GM23338 (cell line): ENCODE measurements at regions not wholly inside any gene's neighbourhood (a gene's known extent, or its start where the extent isn't known, plus 50 kb on each side); places are given as distances from the start of the nearest gene placed in this dataset.

Experiments used
- ATAC-seq: fragments of 200-7000 bp; cut with Tn5 transposase; 3 replicates; pipeline ENCODE4 v1.9.1; 2020
- DNase-seq: peaks from one replicate; pipeline ENCODE4 v3.0.0-alpha.2; 2015; ENCODE audit warnings: low spot score
- H2AFZ ChIP-seq: fragments of 200-600 bp; sonication (generic); 2 replicates; pipeline ENCODE4 v1.8.0; 2016; ENCODE audit warnings: antibody characterized with exemption, mild to moderate bottlenecking, moderate library complexity
- H3F3A ChIP-seq: fragments of 200-600 bp; sonication (generic); replicated peaks from 2 replicates; pipeline ENCODE4 v1.8.0; 2017; ENCODE audit warnings: antibody characterized with exemption, mixed run types, low read depth
- H3K27ac ChIP-seq: fragments of 200-600 bp; sonication (generic); 2 replicates; pipeline ENCODE4 v1.6.1; 2016; ENCODE audit warnings: low read depth
- H3K27me3 ChIP-seq: fragments of 200-600 bp; sonication (generic); 2 replicates; pipeline ENCODE4 v1.8.0; 2016; ENCODE audit warnings: mild to moderate bottlenecking, mixed run types, moderate library complexity; ENCODE audit not compliant: insufficient read depth
- H3K36me3 ChIP-seq: fragments of 200-600 bp; sonication (generic); 2 replicates; pipeline ENCODE4 v1.8.0; 2016; ENCODE audit warnings: mild to moderate bottlenecking; ENCODE audit not compliant: insufficient read depth
- H3K4me1 ChIP-seq: fragments of 200-600 bp; sonication (generic); 2 replicates; pipeline ENCODE4 v1.8.0; 2016; ENCODE audit warnings: mild to moderate bottlenecking, moderate library complexity; ENCODE audit not compliant: insufficient read depth
- H3K4me2 ChIP-seq: fragments of 200-600 bp; sonication (generic); 2 replicates; pipeline ENCODE4 v1.7.1; 2017; ENCODE audit warnings: mixed run types
- H3K4me3 ChIP-seq: fragments of 200-600 bp; sonication (generic); 2 replicates; pipeline ENCODE4 v1.6.1; 2016; ENCODE audit warnings: mixed run types
- H3K79me2 ChIP-seq: fragments of 200-600 bp; sonication (generic); replicated peaks from 2 replicates; pipeline ENCODE4 v1.8.0; 2017; ENCODE audit warnings: mild to moderate bottlenecking; ENCODE audit not compliant: insufficient read depth
- H3K9me2 ChIP-seq: fragments of 200-600 bp; sonication (generic); 2 replicates; pipeline ENCODE4 v1.8.0; 2017; ENCODE audit not compliant: insufficient read depth
- H4K20me1 ChIP-seq: fragments of 200-600 bp; sonication (generic); replicated peaks from 2 replicates; pipeline ENCODE4 v1.8.0; 2017; ENCODE audit warnings: mild to moderate bottlenecking; ENCODE audit not compliant: insufficient read depth
- H3K27ac Mint-ChIP-seq: 2 replicates; pipeline ENCODE4 v1.8.0; 2020; ENCODE audit warnings: inconsistent platforms, mild to moderate bottlenecking, moderate library complexity, mixed read lengths
- H3K27me3 Mint-ChIP-seq: 3 replicates; pipeline ENCODE4 v1.8.0; 2022; ENCODE audit warnings: low read depth, mild to moderate bottlenecking, moderate library complexity, mixed read lengths, inconsistent platforms; ENCODE audit not compliant: insufficient read depth, poor library complexity
- H3K36me3 Mint-ChIP-seq: 3 replicates; pipeline ENCODE4 v1.8.0; 2021; ENCODE audit warnings: low read depth, mild to moderate bottlenecking, inconsistent platforms, moderate library complexity, mixed read lengths
- H3K4me1 Mint-ChIP-seq: 3 replicates; pipeline ENCODE4 v1.8.0; 2020; ENCODE audit warnings: mild to moderate bottlenecking, inconsistent platforms, mixed read lengths
- H3K4me3 Mint-ChIP-seq: 3 replicates; pipeline ENCODE4 v1.8.0; 2021; ENCODE audit warnings: moderate library complexity, mild to moderate bottlenecking, inconsistent platforms, mixed read lengths
- H3K9me3 Mint-ChIP-seq: 3 replicates; pipeline ENCODE4 v1.8.0; 2020; ENCODE audit warnings: moderate library complexity, mild to moderate bottlenecking, inconsistent platforms, mixed read lengths
- CREB1 ChIP-seq: fragments of 250-450 bp; sonication (Bioruptor Pico); IDR thresholded peaks from 2 replicates; pipeline ENCODE4 v1.5.0; 2020; ENCODE audit warnings: low read depth, mild to moderate bottlenecking, moderate library complexity
- EZH2 ChIP-seq: fragments of 200-600 bp; sonication (generic); IDR thresholded peaks from one replicate; pipeline ENCODE4 v1.8.0; 2017; ENCODE audit warnings: antibody characterized with exemption, mild to moderate bottlenecking, low read depth; ENCODE audit not compliant: unreplicated experiment
- EZH2phosphoT487 ChIP-seq: fragments of 200-600 bp; sonication (generic); IDR thresholded peaks from one replicate; pipeline ENCODE4 v1.8.1; 2018; ENCODE audit warnings: antibody characterized with exemption; ENCODE audit not compliant: unreplicated experiment
- JUNB ChIP-seq: IDR thresholded peaks from one replicate; pipeline ENCODE4 v1.6.1; 2016; ENCODE audit warnings: antibody characterized with exemption; ENCODE audit not compliant: unreplicated experiment
- NANOG ChIP-seq: IDR thresholded peaks from 2 replicates; pipeline ENCODE4 v1.6.1; 2016; ENCODE audit warnings: antibody characterized with exemption, borderline replicate concordance
- POLR2AphosphoS5 ChIP-seq: IDR thresholded peaks from 2 replicates; pipeline ENCODE4 v1.6.1; 2016; ENCODE audit warnings: antibody characterized with exemption, low read depth
- STAT1 ChIP-seq: IDR thresholded peaks from one replicate; pipeline ENCODE4 v1.6.1; 2016; ENCODE audit warnings: antibody characterized with exemption; ENCODE audit not compliant: unreplicated experiment
- ZNF114 ChIP-seq: fragments of 250-450 bp; sonication (Bioruptor Pico); IDR thresholded peaks from 2 replicates; pipeline ENCODE4 v1.5.0; 2020; ENCODE audit warnings: mild to moderate bottlenecking, moderate library complexity
- ZNF331 ChIP-seq: fragments of 250-450 bp; sonication (Bioruptor Pico); IDR thresholded peaks from 2 replicates; pipeline ENCODE4 v1.5.0; 2020; ENCODE audit warnings: low read depth, mild to moderate bottlenecking, moderate library complexity
- TF ChIP-seq, protein P1 (sequence below): fragments of 250-450 bp; sonication (Bioruptor Pico); IDR thresholded peaks from 2 replicates; pipeline ENCODE4 v1.5.0; 2020; ENCODE audit warnings: mild to moderate bottlenecking, moderate library complexity
- TF ChIP-seq, protein P2 (sequence below): IDR thresholded peaks from one replicate; pipeline ENCODE4 v1.6.1; 2018; ENCODE audit warnings: antibody characterized with exemption; ENCODE audit not compliant: unreplicated experiment
- TF ChIP-seq, protein P3 (sequence below): IDR thresholded peaks from 2 replicates; pipeline ENCODE4 v1.6.1; 2016; ENCODE audit warnings: antibody characterized with exemption

DNA sequence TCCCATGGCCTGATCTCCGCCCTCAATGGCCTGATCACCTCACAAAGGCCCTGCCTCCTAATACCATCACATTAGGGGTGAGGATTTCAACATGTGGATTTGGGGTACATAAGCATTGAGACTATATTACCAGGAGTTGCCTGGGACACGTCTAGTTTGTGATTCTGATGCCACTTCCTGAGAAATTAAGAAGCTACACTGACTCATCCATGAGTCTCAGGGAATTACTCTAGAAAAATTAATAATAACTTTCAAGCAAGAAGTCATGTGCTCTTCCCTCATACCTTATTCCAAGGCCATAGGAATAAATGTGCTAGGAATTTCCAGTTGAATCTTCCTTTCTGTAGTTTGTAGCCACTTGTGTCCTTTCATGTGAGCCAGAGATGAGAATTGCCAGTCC, 519.3 kb upstream of the MKI67 start:
- H3K4me3 Mint-ChIP-seq: no peak overlapping the region
- Histone ChIP-seq H3K4me2 (no peak overlapping the region), H3K27me3 (no peaks in the 10 kb centered on the region), H3K4me3 (no peak overlapping the region), H3K27ac (no peak overlapping the region), H3K79me2 (no peaks in the 10 kb centered on the region), H3K36me3 (no peaks in the 10 kb centered on the region), H2AFZ (peak overlapping the region; percentile 32; the same call in 1 of the 2 replicates), H4K20me1 (no peaks in the 10 kb centered on the region), H3F3A (no peaks in the 10 kb centered on the region), H3K4me1 (no peaks in the 10 kb centered on the region), H3K9me2 (no peaks in the 10 kb centered on the region; the same call in none of the 2 replicates)
- H3K27ac Mint-ChIP-seq: no peak overlapping the region
- TF ChIP-seq ZNF114: no peak
- TF ChIP-seq STAT1: no peak
- TF ChIP-seq EZH2phosphoT487: no peak
- H3K4me1 Mint-ChIP-seq: no peaks in the 10 kb centered on the region
- ATAC-seq (no peak), DNase-seq (no peak)
- no peaks in the 10 kb centered on the region for H3K36me3 Mint-ChIP-seq
- H3K27me3 Mint-ChIP-seq: no peaks in the 10 kb centered on the region
- no peaks in the 10 kb centered on the region; the same call in 2 of the 3 replicates for H3K9me3 Mint-ChIP-seq

DNA sequence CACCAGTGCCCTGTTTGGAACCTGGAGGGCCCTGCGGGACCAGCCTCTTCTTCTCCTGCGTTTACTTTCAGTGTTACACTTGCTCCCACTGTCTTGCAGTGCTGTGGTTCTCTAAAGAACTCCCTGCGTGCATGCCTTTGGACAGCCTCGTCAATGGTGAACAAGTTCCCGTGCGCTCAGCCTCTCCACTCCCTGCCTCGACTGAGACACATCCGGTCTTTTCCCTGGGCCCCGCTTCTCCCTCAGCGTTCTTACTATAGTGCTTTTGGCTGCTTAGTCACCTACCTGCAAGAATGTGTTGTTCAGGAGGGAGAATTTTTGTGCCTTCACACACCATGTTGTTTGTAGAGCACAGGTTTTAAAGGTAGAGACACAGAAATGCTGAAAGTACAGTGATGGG, 520.7 kb upstream of the MKI67 start:
- Histone ChIP-seq H2AFZ (peak overlapping the region; percentile 47; the same call in 1 of the 2 replicates), H3F3A (no peaks in the 10 kb centered on the region), H3K4me1 (no peaks in the 10 kb centered on the region), H3K9me2 (no peaks in the 10 kb centered on the region; the same call in none of the 2 replicates), H3K27ac (no peak overlapping the region), H3K4me2 (no peak overlapping the region), H3K4me3 (no peak overlapping the region), H3K36me3 (no peaks in the 10 kb centered on the region), H3K27me3 (no peaks in the 10 kb centered on the region), H4K20me1 (no peaks in the 10 kb centered on the region), H3K79me2 (no peaks in the 10 kb centered on the region)
- no peaks in the 10 kb centered on the region for H3K36me3 Mint-ChIP-seq
- no peaks in the 10 kb centered on the region; the same call in 2 of the 3 replicates for H3K9me3 Mint-ChIP-seq
- H3K4me3 Mint-ChIP-seq: no peak overlapping the region
- no peaks in the 10 kb centered on the region for H3K4me1 Mint-ChIP-seq
- H3K27ac Mint-ChIP-seq: no peak overlapping the region
- ATAC-seq (no peak), DNase-seq (no peak)
- no peaks in the 10 kb centered on the region for H3K27me3 Mint-ChIP-seq
- TF ChIP-seq NANOG: no peak
- TF ChIP-seq ZNF331: no peak
- TF ChIP-seq JUNB: no peak
- TF ChIP-seq, protein P1, sequence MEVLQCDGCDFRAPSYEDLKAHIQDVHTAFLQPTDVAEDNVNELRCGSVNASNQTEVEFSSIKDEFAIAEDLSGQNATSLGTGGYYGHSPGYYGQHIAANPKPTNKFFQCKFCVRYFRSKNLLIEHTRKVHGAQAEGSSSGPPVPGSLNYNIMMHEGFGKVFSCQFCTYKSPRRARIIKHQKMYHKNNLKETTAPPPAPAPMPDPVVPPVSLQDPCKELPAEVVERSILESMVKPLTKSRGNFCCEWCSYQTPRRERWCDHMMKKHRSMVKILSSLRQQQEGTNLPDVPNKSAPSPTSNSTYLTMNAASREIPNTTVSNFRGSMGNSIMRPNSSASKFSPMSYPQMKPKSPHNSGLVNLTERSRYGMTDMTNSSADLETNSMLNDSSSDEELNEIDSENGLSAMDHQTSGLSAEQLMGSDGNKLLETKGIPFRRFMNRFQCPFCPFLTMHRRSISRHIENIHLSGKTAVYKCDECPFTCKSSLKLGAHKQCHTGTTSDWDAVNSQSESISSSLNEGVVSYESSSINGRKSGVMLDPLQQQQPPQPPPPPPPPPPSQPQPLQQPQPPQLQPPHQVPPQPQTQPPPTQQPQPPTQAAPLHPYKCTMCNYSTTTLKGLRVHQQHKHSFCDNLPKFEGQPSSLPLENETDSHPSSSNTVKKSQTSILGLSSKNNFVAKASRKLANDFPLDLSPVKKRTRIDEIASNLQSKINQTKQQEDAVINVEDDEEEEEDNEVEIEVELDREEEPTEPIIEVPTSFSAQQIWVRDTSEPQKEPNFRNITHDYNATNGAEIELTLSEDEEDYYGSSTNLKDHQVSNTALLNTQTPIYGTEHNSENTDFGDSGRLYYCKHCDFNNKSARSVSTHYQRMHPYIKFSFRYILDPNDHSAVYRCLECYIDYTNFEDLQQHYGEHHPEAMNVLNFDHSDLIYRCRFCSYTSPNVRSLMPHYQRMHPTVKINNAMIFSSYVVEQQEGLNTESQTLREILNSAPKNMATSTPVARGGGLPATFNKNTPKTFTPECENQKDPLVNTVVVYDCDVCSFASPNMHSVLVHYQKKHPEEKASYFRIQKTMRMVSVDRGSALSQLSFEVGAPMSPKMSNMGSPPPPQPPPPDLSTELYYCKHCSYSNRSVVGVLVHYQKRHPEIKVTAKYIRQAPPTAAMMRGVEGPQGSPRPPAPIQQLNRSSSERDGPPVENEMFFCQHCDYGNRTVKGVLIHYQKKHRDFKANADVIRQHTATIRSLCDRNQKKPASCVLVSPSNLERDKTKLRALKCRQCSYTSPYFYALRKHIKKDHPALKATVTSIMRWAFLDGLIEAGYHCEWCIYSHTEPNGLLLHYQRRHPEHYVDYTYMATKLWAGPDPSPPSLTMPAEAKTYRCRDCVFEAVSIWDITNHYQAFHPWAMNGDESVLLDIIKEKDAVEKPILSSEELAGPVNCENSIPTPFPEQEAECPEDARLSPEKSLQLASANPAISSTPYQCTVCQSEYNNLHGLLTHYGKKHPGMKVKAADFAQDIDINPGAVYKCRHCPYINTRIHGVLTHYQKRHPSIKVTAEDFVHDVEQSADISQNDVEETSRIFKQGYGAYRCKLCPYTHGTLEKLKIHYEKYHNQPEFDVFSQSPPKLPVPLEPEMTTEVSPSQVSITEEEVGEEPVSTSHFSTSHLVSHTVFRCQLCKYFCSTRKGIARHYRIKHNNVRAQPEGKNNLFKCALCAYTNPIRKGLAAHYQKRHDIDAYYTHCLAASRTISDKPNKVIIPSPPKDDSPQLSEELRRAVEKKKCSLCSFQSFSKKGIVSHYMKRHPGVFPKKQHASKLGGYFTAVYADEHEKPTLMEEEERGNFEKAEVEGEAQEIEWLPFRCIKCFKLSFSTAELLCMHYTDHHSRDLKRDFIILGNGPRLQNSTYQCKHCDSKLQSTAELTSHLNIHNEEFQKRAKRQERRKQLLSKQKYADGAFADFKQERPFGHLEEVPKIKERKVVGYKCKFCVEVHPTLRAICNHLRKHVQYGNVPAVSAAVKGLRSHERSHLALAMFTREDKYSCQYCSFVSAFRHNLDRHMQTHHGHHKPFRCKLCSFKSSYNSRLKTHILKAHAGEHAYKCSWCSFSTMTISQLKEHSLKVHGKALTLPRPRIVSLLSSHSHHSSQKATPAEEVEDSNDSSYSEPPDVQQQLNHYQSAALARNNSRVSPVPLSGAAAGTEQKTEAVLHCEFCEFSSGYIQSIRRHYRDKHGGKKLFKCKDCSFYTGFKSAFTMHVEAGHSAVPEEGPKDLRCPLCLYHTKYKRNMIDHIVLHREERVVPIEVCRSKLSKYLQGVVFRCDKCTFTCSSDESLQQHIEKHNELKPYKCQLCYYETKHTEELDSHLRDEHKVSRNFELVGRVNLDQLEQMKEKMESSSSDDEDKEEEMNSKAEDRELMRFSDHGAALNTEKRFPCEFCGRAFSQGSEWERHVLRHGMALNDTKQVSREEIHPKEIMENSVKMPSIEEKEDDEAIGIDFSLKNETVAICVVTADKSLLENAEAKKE (CRISPR knock-in tag): no peak
- TF ChIP-seq, protein P2, sequence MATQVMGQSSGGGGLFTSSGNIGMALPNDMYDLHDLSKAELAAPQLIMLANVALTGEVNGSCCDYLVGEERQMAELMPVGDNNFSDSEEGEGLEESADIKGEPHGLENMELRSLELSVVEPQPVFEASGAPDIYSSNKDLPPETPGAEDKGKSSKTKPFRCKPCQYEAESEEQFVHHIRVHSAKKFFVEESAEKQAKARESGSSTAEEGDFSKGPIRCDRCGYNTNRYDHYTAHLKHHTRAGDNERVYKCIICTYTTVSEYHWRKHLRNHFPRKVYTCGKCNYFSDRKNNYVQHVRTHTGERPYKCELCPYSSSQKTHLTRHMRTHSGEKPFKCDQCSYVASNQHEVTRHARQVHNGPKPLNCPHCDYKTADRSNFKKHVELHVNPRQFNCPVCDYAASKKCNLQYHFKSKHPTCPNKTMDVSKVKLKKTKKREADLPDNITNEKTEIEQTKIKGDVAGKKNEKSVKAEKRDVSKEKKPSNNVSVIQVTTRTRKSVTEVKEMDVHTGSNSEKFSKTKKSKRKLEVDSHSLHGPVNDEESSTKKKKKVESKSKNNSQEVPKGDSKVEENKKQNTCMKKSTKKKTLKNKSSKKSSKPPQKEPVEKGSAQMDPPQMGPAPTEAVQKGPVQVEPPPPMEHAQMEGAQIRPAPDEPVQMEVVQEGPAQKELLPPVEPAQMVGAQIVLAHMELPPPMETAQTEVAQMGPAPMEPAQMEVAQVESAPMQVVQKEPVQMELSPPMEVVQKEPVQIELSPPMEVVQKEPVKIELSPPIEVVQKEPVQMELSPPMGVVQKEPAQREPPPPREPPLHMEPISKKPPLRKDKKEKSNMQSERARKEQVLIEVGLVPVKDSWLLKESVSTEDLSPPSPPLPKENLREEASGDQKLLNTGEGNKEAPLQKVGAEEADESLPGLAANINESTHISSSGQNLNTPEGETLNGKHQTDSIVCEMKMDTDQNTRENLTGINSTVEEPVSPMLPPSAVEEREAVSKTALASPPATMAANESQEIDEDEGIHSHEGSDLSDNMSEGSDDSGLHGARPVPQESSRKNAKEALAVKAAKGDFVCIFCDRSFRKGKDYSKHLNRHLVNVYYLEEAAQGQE: no peak
- no peak for TF ChIP-seq POLR2AphosphoS5
- TF ChIP-seq, protein P3, sequence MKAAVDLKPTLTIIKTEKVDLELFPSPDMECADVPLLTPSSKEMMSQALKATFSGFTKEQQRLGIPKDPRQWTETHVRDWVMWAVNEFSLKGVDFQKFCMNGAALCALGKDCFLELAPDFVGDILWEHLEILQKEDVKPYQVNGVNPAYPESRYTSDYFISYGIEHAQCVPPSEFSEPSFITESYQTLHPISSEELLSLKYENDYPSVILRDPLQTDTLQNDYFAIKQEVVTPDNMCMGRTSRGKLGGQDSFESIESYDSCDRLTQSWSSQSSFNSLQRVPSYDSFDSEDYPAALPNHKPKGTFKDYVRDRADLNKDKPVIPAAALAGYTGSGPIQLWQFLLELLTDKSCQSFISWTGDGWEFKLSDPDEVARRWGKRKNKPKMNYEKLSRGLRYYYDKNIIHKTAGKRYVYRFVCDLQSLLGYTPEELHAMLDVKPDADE: no peak
- TF ChIP-seq CREB1 (CRISPR knock-in tag): no peak
- TF ChIP-seq EZH2phosphoT487: no peak
- TF ChIP-seq ZNF114: no peak
- no peak for TF ChIP-seq STAT1
- TF ChIP-seq EZH2: no peak
